ENCODE measurements at regions not wholly inside any gene's neighbourhood (a gene's known extent, or its start where the extent isn't known, plus 50 kb on each side); places are given as distances from the start of the nearest gene placed in this dataset.

GRCh38 chr4:187865914-187866313 lies 129.7 kb upstream of the ZFP42 start:
- H3K4me3 ChIP-seq = no peak overlapping the region
- TF ChIP-seq CTCF (IDR thresholded peaks at IDR 0.05) = no peak
- no peak for TF ChIP-seq POLR2A (IDR thresholded peaks at IDR 0.05)
- H3K4me1 ChIP-seq = no peaks in the 10 kb centered on the region
- intact Hi-C loops (cut with DNase I) = no loop called here
- no peaks in the 10 kb centered on the region for H3K36me3 ChIP-seq (replicated peaks in 1 of 2; ENCODE audit: insufficient read depth in 1 of 2, low read depth in 2 of 2)
- no peak overlapping the region for H3K27ac ChIP-seq
- DNase-seq = no peak
- WGBS, 2 donors = 66 to 70% methylated on average over 4 of the region's 4 CpGs
- H3K27me3 ChIP-seq = no peaks in the 10 kb centered on the region
- no peak for ATAC-seq
- no peaks in the 10 kb centered on the region for H3K9me3 ChIP-seq

DNA sequence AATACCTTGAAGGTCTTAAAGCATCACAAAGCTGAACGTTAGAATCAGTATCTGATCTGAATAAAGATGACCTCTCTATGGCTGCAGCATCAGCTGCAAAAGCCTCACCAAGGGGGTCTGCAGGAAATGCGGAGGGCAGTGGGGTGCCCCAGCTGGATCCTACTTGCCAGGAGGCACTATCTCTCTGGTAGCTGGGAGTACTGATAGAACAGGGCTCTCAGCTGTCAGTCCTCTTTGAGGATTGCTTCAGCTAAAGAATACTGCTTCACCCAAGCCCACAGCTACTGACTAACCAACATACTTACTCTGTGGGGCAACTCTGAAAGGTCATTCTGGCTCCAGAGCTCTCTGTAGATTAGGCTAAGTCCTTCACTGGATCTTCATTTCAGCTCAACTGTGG lies 112.5 kb upstream of the ZFP42 start:
- Histone ChIP-seq H3K4me1 (no peaks in the 10 kb centered on the region), H3K9me3 (no peaks in the 10 kb centered on the region), H3K27ac (no peak overlapping the region), H3K36me3 (replicated peaks in 1 of 2; ENCODE audit: insufficient read depth in 1 of 2, low read depth in 2 of 2) (no peaks in the 10 kb centered on the region), H3K27me3 (no peaks in the 10 kb centered on the region), H3K4me3 (no peak overlapping the region)
- TF ChIP-seq POLR2A (IDR thresholded peaks at IDR 0.05) (no peak), CTCF (IDR thresholded peaks at IDR 0.05) (no peak)
- DNase-seq (no peak), ATAC-seq (no peak)
- intact Hi-C loops (cut with DNase I) = no loop called here
- WGBS, 2 donors = 28 to 43% methylated on average over 2 of the region's 2 CpGs

- no peak overlapping the region for H3K27ac ChIP-seq
- H3K27me3 ChIP-seq = no peaks in the 10 kb centered on the region
- H3K4me1 ChIP-seq = no peaks in the 10 kb centered on the region
- TF ChIP-seq POLR2A (IDR thresholded peaks at IDR 0.05) (no peak), CTCF (IDR thresholded peaks at IDR 0.05) (no peak)
- 65 to 69% methylated on average over 8 of the region's 8 CpGs for WGBS, 2 donors
- DNase-seq (no peak), ATAC-seq (no peak)
- no peaks in the 10 kb centered on the region for H3K9me3 ChIP-seq
- no peaks in the 10 kb centered on the region for H3K36me3 ChIP-seq (replicated peaks in 1 of 2; ENCODE audit: insufficient read depth in 1 of 2, low read depth in 2 of 2)
- intact Hi-C loops (cut with DNase I) = no loop called here
- no peak overlapping the region for H3K4me3 ChIP-seq
Observed at GRCh38 chr4:187883836-187884475, 111.6 kb upstream of the ZFP42 start.

- WGBS, 2 donors = 22 to 32% methylated on average over 2 of the region's 2 CpGs
- no peak overlapping the region for H3K4me3 ChIP-seq
Observed at GRCh38 chr4:187887906-187888305, 107.7 kb upstream of the ZFP42 start.

More at GRCh38 chr4:187887906-187888305, 107.7 kb upstream of the ZFP42 start:
- Histone ChIP-seq H3K9me3 (no peaks in the 10 kb centered on the region), H3K36me3 (replicated peaks in 1 of 2; ENCODE audit: insufficient read depth in 1 of 2, low read depth in 2 of 2) (no peaks in the 10 kb centered on the region), H3K27ac (no peak overlapping the region), H3K4me1 (no peaks in the 10 kb centered on the region), H3K27me3 (no peaks in the 10 kb centered on the region)
- intact Hi-C loops (cut with DNase I) = no loop called here
- ATAC-seq = no peak
- no peak for DNase-seq
- TF ChIP-seq POLR2A (IDR thresholded peaks at IDR 0.05) (no peak), CTCF (IDR thresholded peaks at IDR 0.05) (no peak)

All from body of pancreas (tissue), 4 donors.